ENCODE measurements at regions not wholly inside any gene's neighbourhood (a gene's known extent, or its start where the extent isn't known, plus 50 kb on each side); places are given as distances from the start of the nearest gene placed in this dataset.

- TF ChIP-seq, protein P1, sequence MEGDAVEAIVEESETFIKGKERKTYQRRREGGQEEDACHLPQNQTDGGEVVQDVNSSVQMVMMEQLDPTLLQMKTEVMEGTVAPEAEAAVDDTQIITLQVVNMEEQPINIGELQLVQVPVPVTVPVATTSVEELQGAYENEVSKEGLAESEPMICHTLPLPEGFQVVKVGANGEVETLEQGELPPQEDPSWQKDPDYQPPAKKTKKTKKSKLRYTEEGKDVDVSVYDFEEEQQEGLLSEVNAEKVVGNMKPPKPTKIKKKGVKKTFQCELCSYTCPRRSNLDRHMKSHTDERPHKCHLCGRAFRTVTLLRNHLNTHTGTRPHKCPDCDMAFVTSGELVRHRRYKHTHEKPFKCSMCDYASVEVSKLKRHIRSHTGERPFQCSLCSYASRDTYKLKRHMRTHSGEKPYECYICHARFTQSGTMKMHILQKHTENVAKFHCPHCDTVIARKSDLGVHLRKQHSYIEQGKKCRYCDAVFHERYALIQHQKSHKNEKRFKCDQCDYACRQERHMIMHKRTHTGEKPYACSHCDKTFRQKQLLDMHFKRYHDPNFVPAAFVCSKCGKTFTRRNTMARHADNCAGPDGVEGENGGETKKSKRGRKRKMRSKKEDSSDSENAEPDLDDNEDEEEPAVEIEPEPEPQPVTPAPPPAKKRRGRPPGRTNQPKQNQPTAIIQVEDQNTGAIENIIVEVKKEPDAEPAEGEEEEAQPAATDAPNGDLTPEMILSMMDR (IDR thresholded peaks at IDR 0.05) = no peak
- no peak for DNase-seq (ENCODE audit: low spot score)
- no peak for ATAC-seq (ENCODE audit: low FRiP score)
Observed at GRCh38 chr3:24683633-24684384, 189.2 kb upstream of the THRB start.

DNA sequence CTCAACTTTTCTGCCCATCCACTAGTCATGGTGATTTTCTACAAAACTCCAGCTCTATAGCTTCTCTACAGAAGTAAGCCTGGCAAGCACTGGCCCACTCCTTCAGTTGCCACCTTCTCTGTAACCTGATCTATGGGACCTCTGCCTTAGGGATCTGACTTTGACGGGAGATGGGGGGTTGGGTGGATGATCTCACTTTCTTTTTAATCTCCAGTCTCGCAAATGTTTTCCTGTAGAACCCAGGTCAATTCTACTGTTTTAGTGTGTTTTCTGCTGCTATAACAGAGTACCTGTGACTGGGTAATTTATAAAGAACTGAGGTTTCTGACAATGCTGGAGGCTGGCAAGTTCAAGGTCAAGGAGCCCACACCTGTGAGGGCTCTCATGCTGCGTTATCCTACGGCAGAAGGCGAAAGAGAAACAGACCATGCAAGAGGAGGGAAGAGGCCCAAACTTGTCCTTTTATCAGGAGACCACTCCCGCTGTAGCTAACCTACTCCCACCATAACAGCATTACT is 189.9 kb upstream of the THRB start:
- ATAC-seq (ENCODE audit: low FRiP score) (no peak), DNase-seq (ENCODE audit: low spot score) (no peak)
- TF ChIP-seq, protein P1 (IDR thresholded peaks at IDR 0.05) = no peak

DNA sequence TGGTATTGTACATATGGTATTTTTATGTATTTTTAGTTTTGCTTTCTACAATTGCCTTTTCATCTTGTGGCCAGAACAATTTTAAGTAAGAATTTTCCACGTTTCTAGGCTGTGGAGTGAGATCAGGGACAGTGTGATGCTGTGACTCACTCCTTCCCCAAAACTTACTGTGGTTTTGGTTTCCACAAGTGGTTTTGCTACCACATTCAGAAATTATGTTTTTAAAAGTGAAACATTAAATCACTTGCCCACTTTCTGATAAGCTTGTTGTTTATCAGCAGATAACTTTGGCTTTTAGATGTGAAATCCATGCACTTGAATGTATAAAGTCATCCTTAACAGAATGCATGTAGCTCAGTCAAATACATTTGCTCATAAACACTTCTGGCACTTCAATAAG is 192.2 kb upstream of the THRB start:
- ATAC-seq (ENCODE audit: low FRiP score) (peak; percentile 20), DNase-seq (ENCODE audit: low spot score) (no peak)
- TF ChIP-seq, protein P1 (IDR thresholded peaks at IDR 0.05) = no peak

DNA sequence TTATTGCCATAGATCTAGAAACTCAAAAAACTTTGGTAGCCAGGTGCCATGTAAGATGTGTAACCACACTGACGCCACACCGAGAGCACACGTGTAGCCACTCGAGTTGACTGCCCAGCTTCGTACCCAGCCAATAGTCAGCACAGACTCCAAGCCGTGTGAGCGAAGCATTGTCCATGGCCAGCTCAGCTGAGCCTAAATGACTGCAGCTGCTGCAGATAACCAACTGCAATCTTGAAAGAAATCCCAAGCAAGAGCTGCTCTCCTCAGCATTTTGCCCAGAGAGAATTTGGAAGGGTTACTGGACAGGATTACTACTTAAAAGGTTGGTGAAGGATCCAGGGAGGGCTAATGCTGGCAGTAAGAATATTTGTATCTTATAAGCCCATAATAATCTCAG is 193.0 kb upstream of the THRB start:
- ATAC-seq (ENCODE audit: low FRiP score) (no peak), DNase-seq (ENCODE audit: low spot score) (no peak)
- TF ChIP-seq, protein P1 (IDR thresholded peaks at IDR 0.05) = no peak

GRCh38 chr3:24688446-24689148 is 193.9 kb upstream of the THRB start:
- DNase-seq (ENCODE audit: low spot score) (no peak), ATAC-seq (ENCODE audit: low FRiP score) (no peak)
- TF ChIP-seq, protein P1 (IDR thresholded peaks at IDR 0.05) = no peak

GRCh38 chr3:24689353-24689752 is 194.7 kb upstream of the THRB start:
- DNase-seq (ENCODE audit: low spot score) (no peak), ATAC-seq (ENCODE audit: low FRiP score) (no peak)
- TF ChIP-seq, protein P1 (IDR thresholded peaks at IDR 0.05) = no peak

All from omental fat pad (tissue), 3 donors.